Stimulated activated CD8-positive, alpha-beta memory T cell treated with anti-CD3 and anti-CD28 coated beads, Interleukin-2, amount 100 ng/mL, for 1 hour (primary cell): ENCODE measurements at regions not wholly inside any gene's neighbourhood (a gene's known extent, or its start where the extent isn't known, plus 50 kb on each side); places are given as distances from the start of the nearest gene placed in this dataset.
"Not testable (repeated sequence)": the region's sequence is repeated elsewhere in the genome, so short reads cannot be mapped to it uniquely, and the experiment has no call there.

ENCODE experiments used
- DNase-seq, 2 donors: peaks; one replicate each; pipeline ENCODE4 v3.0.0-alpha.2; 2020; ENCODE audit warnings: low read depth in 2 of 2

DNA sequence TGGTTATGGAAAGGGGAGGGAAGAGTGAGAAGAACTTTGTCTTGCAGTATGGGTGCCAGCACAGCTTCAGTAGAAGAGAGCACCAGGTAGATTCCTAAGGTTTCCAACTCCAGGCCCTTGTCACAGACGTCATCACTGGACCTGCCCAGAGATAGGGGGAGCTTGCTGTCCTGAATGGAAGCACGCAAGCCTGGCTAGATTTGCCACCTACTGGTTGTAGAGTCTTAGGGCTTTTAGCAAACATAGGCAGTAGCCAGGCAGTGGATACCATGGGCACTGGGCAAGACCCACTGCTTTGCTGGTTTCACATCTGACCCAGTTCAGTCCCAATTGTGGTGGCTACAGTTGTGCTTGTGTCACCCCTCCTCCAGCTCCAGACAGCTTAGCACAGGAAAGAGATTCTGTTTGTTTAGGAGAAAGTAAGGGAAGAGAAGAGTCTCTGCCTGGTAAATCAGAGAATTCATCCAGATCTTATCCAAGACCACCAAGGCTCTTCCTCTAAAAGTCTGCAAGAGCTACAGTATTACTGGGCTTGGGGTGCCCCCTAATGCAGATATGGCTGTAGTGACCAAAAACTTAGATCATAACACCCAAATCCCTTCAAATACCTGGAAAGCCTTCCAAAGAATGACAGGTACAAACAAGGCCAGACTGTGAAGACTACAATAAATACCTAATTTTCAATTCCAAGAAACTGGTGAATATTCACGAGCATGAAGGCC is 158.9 kb downstream of the HINT1 start:
- no peak for DNase-seq

DNA sequence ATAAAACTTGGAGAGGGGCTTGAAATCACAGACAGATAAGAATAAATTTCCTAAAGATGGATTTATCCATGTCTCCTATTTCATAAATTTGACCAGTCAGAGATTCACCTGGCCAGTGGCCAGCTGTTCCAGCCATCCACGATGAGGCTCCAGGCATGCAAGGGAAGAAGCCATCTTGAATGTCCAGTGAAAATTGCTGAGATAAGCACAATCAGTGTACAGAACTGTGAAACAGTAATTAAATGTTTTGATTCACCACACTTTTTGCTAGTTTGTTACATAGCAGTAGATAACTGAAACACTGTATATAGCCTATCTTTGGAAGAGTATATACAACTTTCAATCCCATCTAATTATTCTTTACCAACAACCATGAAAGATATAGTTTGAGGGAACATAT is 163.5 kb downstream of the HINT1 start:
- DNase-seq, result no peak

DNA sequence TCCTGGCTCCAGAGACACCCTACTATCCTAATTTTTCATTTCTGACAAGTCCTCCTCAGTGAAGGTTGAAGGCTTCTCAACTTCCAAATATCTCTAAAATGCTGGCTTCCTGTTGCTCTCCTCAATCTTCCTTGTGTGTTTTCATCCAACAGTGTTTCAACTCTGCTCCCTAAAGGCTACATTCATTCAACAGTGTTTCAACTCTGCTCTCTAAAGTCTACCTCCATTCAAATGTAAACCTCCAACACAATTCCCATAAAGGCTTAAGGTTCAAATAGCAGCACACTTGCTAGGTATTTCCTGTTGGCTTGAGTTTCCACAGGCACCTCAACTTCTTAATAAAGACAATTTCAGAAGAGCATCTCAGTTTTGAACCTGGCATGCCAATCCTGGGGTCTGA is 164.8 kb downstream of the HINT1 start:
- no peak for DNase-seq

DNA sequence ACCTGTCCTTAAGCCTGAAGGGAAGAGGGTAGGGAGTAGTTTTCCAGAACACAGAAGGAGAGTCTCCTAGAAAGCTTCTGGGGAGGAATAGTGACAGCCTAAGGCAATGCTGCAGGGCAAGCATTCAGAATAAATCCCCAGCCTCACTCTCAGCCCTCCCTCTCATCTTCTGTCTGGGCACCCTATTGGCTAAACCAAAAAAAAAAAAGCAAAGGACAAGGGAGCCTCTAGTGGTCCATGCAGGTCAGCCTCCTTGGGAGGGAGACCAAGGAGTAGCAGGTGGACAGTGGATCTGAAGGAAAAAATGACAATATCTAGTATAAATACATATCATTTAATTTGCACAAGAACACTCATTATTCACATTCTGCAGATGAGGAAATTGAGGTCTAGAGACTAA is 168.3 kb downstream of the HINT1 start:
- DNase-seq, result not testable (repeated sequence)

DNA sequence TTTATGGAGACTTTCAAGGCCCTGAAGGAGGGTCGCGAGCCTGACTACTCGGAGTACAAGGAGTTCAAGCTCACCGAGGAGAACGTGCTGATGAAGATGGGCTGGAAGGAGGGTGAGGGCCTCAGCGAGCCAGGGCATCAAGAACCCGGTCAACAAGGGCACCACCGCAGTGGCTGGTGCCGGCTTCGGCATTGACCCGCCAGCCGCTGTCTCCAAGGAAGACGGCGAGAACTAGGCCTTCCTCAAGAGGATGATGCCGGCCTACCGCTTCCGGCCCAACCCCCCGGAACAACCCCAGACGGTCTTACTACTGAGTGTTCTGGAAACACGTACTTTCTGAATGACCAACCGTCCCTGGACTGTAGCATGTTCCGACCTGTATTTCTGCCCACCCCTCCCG is 169.2 kb downstream of the HINT1 start:
- DNase-seq, result no peak

DNA sequence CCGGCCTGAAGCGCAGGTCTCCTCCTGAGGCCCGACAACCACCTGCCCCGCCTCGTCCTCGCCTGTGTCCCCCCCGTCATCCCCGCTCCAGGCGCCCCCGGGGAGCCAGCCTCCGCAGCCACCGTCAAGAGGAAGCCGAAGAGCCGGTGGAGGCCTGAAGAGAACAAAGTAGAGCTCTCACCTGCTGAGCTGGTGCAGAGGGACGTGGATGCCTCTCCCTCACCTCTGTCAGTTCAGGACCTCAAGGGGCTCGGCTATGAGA is 169.9 kb downstream of the HINT1 start:
- DNase-seq, result no peak

DNA sequence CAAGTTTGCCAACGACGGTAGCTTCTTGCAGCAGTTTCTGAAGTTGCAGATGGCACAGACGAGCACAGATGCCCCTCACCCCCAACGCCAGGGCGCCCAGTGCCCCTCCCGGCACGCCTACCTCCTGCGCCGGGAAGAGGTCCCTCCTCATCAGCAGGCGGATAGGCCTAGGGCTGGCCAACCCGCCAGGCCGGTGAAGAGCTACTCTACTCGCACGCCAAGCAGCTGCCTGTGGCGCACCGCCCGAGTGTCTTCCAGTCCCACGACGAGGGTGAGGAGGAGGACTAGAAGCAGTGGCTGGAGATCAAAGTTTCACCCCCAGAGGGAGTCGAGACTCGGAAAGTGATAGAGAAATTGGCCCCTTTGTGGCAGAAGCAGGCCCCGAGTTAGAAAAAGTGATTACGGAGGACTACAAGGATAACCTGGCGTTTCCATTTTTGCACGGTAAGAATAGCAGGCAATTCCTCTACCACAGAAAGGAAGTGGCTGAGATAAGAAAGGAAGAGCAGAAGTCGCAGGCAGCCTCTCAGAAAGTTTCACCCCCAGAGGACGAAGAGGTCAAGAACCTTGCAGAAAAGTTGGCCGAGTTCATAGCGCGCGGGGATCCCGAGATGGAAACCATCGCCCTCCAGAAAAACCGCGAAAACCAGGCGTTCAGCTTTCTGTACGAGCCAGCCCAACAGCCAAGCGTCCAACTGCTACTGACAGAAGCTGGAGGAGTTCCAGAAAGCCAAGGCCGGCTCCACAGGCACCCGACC is 170.4 kb downstream of the HINT1 start:
- DNase-seq, result no peak

DNA sequence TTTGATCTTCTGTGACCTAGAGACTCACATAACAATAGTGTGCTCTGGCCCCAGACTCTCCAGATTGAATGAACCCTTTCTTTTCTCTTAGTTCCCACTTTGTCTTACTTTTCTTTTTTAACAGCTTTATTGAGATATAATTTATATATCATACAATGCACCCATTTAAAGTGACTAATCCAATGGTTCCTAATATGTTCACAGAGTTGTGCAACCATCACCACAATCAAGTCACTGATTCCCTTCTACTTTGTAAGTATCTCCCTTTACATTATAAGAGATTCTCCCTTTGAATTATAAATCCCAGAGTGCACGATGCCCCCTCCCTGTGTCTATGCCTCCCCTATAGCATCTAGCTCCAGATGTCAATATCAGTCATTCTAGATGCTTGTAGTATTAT is 172.4 kb downstream of the HINT1 start:
- no peak for DNase-seq

DNA sequence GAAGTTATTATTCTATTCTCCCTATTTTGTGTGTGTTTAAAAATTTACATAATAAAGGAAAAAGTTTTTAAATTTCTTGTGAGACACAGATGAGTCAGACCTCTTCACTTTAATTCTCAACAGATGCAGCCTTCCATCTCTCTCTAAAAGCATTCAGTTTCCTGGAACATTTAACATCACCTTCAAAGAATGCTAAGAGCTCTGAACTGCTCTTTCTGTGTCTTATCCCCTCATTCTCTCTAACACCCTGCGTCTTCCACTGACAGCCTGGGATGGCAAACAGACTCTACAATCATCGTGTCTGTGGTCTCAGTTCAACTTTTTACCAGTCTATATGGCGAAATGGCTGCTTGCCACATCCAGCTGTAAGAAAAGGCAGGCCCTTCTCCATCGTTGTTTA is 173.0 kb downstream of the HINT1 start:
- no peak for DNase-seq

DNA sequence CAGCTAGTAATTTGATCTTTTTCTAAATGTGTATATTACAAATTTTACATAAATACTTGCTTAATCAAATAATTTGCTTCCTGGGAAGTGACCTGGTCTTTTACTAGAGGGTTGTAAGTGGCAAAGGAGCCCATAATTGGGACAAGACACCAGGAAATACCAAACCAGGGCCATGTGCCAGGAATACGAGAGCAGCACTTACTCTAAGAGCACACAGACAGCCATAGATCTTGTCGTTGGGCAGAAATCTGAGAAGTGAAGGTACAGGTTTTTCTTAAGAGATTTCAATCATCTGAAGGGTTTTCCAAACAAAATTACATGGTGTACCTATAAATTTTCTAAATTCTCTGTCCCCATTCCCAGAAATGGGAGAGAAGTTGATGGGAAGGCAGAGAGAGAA is 179.3 kb downstream of the HINT1 start:
- DNase-seq, result no peak

DNA sequence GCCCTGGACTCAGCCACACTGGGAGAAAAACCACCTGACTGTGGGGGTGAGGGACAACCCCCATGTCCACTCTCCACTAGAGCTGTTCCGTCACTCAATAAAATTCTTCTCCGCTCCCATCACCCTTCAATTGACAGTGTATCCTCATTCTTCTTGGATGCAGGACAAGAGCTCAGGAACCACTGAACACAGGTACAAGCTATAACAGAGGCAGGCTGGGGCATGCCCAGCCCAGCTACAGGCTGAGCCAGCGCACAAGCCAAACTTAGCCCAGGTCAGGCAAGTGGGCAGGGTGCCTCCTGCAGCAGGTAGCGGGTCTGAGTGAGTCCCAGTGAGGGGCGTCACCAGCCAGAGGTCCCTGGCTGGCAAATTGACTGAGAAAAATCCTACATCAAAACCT is 183.4 kb downstream of the HINT1 start:
- no peak for DNase-seq

DNA sequence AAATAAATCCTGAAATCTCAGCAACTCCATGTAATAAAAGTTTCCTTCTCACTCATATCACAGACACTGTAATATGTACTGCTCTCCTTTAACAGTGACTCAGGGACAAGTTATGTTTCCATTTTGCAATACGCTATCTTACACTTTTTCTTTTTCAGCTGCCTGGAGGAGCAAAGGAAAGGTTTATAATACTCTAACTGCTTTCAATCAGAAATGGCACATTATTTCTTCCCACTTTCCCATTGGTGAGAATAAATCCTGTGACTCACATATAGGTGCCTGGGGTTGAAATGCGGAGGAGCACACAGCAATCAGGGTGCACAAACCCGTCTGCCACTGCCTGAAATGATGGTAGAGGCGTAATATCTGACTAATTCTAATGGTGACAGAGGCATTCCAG is 186.6 kb downstream of the HINT1 start:
- DNase-seq, result no peak

DNA sequence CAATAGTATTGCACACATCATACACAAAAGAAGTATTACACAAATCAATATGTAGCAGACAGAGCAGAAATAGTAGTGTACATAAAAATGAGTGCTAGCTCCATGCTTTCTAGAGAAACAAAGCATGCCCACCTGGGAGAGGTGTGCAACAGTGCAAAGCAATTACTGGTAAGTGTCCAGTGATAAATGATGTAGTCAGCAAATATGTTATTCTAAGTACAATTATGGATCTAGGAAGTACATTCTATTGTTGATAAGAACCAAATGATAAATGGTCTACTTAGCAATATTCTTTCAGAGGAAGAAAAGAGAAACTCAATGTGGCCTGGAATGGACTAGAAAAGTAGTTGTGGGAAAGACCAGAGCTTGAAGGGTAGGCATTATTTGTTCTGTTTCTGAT is 188.6 kb downstream of the HINT1 start:
- DNase-seq, result no peak

DNA sequence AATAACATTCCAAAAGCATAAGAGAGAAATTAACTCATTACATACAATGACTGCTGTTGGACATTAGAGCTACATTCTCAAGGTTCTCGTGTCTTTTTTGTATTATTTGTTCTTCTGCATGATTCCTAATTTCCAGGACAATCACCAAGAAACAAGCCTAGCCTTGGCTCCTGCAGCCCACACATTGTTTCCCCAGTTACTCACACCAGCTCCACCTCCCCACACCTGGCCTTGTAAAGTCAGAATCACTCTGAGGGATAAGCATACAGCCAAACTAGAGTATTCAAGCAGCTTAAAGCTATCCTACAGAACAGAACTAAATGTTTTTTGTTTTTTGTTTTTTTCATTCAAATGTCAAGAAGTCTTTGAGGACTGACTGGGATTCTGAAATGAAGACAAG is 189.2 kb downstream of the HINT1 start:
- no peak for DNase-seq

DNA sequence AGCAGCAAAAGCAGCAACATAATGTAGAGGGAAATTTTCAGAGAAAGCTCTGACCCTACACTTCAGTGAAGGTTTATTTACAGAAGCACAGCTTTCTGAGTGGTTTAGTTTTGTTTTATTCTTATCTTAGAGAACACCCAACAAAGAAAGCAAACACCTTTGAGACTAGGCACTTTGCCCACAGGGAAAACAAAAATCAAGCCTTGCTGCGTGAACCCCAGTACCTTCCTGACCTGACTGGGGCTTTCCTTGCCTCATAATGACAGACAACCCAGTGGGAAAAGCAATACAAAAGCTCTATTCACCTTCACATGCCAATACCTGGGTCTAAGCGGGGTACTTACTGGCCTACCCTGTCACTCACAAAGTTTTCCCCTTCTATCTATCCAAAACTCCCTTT is 189.8 kb downstream of the HINT1 start:
- no peak for DNase-seq

DNA sequence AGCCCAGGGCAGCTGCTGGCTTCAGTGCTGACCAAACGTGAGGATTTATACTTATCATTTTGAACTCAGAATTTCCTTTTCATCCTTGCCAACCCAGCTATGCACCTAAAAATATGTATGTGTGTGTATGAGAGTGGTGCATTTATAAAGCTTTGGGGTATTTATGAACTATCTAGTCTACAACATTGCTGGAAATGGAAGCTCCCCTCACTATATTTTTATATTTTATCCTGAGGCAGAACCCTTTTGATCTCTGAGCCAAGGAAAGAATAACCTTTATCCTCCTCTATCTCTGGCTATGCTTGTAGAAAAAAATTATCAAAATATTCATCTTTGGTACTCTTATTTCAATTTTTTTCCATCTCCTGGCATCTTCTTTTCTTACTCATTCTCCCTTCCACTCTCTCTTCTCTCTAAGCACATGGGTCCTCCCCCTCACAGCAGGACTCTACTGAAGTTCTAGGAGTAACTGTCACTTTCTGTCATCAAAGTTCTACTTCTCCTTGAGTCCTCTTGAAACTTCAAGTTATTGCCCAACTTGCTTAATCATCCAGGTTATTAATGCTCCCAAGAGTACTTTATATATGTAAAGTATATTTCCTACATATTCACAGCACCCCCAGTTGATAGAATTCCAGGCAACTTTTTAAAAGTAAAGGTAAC is 190.9 kb downstream of the HINT1 start:
- DNase-seq, result no peak

DNA sequence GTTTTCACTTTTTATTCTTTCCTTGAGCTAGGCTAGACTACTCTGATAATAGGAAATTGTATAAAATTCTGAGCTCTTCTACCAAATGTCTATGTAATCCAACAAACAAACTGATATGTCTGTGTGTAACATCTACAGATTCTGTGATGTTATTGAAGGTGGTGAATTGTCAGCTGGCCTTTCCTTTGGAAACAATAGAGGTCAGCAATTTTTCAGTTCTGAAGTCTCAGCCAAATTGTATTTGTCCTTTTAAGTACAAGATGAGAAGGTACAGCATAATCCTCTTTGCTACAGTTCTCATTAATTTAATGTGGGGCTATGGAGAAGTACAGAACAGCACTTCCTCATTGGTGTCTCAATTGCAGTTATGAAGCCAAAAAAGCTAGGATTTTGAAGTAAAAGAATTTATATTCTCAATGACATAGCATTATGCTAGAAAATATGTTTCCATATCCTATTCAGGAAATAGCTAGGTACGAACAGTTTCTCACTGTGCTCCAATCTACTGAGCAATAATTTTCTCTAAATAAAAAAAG is 198.0 kb downstream of the HINT1 start:
- no peak for DNase-seq

DNA sequence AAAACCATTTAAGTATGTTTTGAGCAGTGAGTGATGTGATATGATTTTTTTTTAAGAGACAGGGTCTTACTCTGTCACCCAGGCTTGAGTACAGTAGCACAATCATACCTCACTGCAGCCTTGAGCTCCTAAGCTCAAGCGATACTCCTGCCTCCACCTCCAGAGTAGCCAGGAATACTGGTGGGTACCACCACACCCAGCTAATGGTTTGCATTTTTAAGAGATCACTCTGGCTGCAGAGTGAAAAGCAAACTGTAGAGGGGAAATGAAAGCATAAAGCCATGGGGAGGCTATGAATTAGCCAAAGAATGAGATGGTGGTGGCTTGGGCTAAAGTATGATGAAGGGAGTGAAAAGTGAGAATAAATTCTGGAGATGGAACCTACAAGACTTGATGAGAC is 199.1 kb downstream of the HINT1 start:
- no peak for DNase-seq

DNA sequence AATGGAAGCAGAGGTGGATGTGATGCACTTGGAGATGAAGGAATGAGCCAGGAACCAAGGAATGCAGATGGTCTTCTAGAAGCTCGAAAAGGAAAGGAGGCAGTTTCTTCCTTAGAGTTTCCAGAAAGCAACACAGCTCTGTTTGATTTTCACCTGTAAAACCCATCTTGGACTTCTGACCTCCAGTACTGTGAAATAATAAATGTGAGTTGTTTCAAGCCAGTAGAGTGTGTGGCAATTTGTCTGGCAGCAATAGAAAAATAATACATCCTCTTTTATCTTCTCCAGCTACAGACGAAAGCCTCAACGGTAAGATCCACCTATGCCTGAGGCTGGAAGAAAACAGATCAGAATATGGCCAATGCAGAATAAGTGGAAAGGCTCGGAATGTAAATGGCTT is 199.7 kb downstream of the HINT1 start:
- DNase-seq, result no peak

DNA sequence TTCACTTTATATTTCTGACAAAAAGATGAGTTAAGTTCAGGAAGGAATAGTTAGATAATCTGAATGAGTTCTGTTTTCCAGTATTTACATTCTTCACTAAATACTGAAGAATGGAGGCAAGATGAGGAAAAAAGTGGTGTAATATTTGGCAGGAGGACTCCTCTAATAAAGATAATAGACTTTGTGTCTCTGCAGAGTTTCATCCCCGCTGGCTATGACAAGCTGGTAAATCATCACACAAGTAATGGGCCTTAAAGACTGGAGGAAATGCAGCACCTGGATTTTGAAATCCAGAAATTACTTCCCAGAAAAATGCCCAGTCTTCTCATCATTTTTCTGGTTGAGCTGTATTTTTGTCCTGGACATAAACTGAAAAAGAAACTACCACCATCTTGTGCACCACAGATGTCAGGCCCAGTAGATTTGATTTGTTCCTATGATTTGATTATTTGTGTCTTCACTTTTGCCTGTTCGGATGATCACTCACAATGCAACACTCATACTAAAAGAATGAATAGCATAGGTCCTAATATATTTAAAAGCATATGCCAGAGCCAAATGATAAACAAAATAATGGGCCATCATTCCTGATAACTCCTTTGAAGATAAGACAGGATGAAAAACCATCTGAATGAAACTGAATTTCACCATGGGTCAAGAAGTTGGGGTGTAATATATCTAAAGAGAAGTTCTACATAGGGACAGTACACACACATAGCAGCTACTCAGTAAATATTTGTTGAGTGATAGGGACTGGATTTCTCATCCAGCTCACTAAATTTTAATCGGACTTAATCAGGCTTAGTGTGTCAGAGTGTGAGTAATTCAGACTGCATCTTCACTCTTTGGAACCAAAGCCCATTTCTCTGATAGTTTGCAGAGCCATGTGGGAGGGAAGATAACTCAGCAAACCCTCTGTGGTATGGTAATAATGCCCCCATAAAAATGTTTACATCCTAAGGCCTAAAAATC is 200.5 kb downstream of the HINT1 start:
- DNase-seq, result no peak

DNA sequence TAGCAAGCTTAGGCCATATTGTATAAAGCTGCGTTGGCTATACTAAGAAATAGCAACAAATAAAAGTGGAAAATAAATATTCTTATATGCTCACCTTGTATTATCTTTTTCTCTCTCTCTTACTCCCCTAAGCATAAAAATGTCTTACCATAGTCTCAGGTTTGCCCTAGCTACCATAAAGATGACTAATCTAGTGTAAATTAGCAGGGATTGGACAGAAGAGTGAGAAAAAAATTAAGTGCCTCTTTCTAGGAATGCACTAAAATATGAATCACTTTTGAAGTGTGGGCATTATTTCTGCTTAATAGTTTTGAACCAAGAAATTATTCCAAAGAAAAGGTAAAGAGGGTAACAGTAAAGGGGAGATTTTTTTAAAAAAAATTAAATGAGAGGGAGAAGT is 201.3 kb downstream of the HINT1 start:
- DNase-seq, result no peak

DNA sequence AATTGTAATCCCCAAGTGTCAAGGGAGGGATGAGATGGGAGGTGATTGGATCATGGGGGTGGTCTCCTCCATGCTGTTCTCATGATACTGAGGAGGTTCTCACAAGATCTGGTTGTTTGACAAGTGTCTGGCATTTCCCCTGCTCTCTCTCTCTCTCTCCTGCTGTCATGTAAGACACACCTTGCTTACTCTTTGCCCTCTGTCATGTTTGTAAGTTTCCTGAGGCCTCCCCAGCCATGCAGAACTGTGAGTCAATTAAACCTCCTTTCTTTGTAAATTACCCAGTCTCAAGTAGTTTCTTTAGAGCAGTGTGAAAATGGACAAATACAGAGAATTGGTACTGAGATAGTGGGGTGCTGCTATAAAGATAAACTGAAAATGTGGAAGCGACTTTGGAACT is 207.9 kb downstream of the HINT1 start:
- DNase-seq, result no peak
